Aorta (tissue), 5 donors: ENCODE measurements at regions not wholly inside any gene's neighbourhood (a gene's known extent, or its start where the extent isn't known, plus 50 kb on each side); places are given as distances from the start of the nearest gene placed in this dataset.

Experiments used
- ATAC-seq: fragments of 200-7000 bp; cut with Tn5 transposase; one replicate; pipeline ENCODE4 v1.9.1; 2022; ENCODE audit warnings: moderate library complexity; ENCODE audit not compliant: low FRiP score
- DNase-seq, 2 donors: peaks; one replicate each; pipeline ENCODE4 v3.0.0-alpha.2; 2020
- H3K27ac ChIP-seq, 2 donors: one replicate each; pipeline ENCODE4 v1.5.1; 2013; ENCODE audit warnings: low read length in 2 of 2, mild to moderate bottlenecking in 2 of 2, moderate library complexity in 2 of 2, control low read depth in 1 of 2, inconsistent platforms in 1 of 2, low read depth in 1 of 2
- H3K27me3 ChIP-seq, 2 donors: one replicate each; pipeline ENCODE4 v1.6.1; 2013; ENCODE audit warnings: control low read depth in 1 of 2, low read length in 1 of 2, mild to moderate bottlenecking in 1 of 2, moderate library complexity in 1 of 2; ENCODE audit not compliant: insufficient read depth in 2 of 2, control insufficient read depth in 1 of 2
- H3K36me3 ChIP-seq, 2 donors: one replicate each; pipeline ENCODE4 v1.6.1; 2013; ENCODE audit warnings: control low read depth in 1 of 2, low read length in 1 of 2, mild to moderate bottlenecking in 1 of 2; ENCODE audit not compliant: insufficient read depth in 2 of 2, control insufficient read depth in 1 of 2
- H3K4me1 ChIP-seq, 2 donors: one replicate each; pipeline ENCODE4 v1.6.1; 2013; ENCODE audit warnings: low read length in 2 of 2, control low read depth in 1 of 2, mild to moderate bottlenecking in 1 of 2, moderate library complexity in 1 of 2; ENCODE audit not compliant: insufficient read depth in 2 of 2, control insufficient read depth in 1 of 2
- H3K4me3 ChIP-seq, 2 donors: one replicate each; pipeline ENCODE4 v1.5.1; 2013; ENCODE audit warnings: low read length in 2 of 2, control low read depth in 1 of 2, mild to moderate bottlenecking in 1 of 2
- H3K9me3 ChIP-seq: one replicate; pipeline ENCODE4 v1.6.1; 2013; ENCODE audit warnings: mild to moderate bottlenecking, low read length; ENCODE audit not compliant: control insufficient read depth
- WGBS, 2 donors: extraction: QIAGEN DNeasy Blood & Tissue Kit; methylation state at CpG; one replicate each; pipeline ENCODE4 v1.1.7; 2013; 5-methylcytosine and 5-hydroxymethylcytosine counted together
- intact Hi-C, 2 donors: fragments of 100-400 bp; cut with DNase I; formaldehyde crosslinking; loops; one replicate each; pipeline versions ENCODE4 v1.14.2 to v1.15.0; 2022
- donor health status: healthy with polysubstance abuse.
- donor health status: Bipolar disorder and iron deficiency.
- donor health status: DM: no; HTN: no; CAD: no.
- donor health status: DM: no; HTN: no; CAD: no.
- donor health status: DM: yes; HTN: yes; CAD: no.

GRCh38 chr5:96501991-96502646 is 69.1 kb upstream of the PCSK1 start:
- Histone ChIP-seq H3K4me1 (no peaks in the 10 kb centered on the region), H3K9me3 (no peaks in the 10 kb centered on the region), H3K36me3 (no peaks in the 10 kb centered on the region), H3K4me3 (no peak overlapping the region), H3K27me3 (no peaks in the 10 kb centered on the region), H3K27ac (no peak overlapping the region)
- intact Hi-C loops, result no loop called here
- DNase-seq, result no peak
- no peak for ATAC-seq
- 44 to 48% methylated on average over 1 of the region's 1 CpG for WGBS, 2 donors

- intact Hi-C loops, result no loop called here
- Histone ChIP-seq H3K27ac (no peak overlapping the region), H3K4me3 (no peak overlapping the region), H3K9me3 (no peaks in the 10 kb centered on the region), H3K36me3 (no peaks in the 10 kb centered on the region), H3K27me3 (no peaks in the 10 kb centered on the region), H3K4me1 (no peaks in the 10 kb centered on the region)
- no peak for ATAC-seq
- DNase-seq, result no peak
- 82% methylated on average over 15 of the region's 15 CpGs for WGBS, 2 donors
Observed at GRCh38 chr5:96503501-96504236, 70.6 kb upstream of the PCSK1 start.

GRCh38 chr5:96506376-96506775 is 73.3 kb upstream of the PCSK1 start:
- ATAC-seq (no peak), DNase-seq (no peak)
- intact Hi-C loops, result no loop called here
- Histone ChIP-seq H3K27me3 (no peaks in the 10 kb centered on the region), H3K9me3 (no peaks in the 10 kb centered on the region), H3K4me3 (no peak overlapping the region), H3K4me1 (no peaks in the 10 kb centered on the region), H3K36me3 (no peaks in the 10 kb centered on the region), H3K27ac (no peak overlapping the region)
- 82% methylated on average over 1 of the region's 1 CpG for WGBS, 2 donors

GRCh38 chr5:96506866-96507527 is 73.9 kb upstream of the PCSK1 start:
- DNase-seq (no peak), ATAC-seq (no peak)
- no peaks in the 10 kb centered on the region for H3K27me3 ChIP-seq
- H3K4me1 ChIP-seq, result no peaks in the 10 kb centered on the region
- no peaks in the 10 kb centered on the region for H3K9me3 ChIP-seq
- WGBS, 2 donors, result 87 to 89% methylated on average over 7 of the region's 7 CpGs
- no peak overlapping the region for H3K27ac ChIP-seq
- no peaks in the 10 kb centered on the region for H3K36me3 ChIP-seq
- intact Hi-C loops, result no loop called here
- H3K4me3 ChIP-seq, result no peak overlapping the region

GRCh38 chr5:96509316-96509715 is 76.3 kb upstream of the PCSK1 start:
- H3K36me3 ChIP-seq, result peaks cover 0 to 2% of the 10 kb centered on the region in 2 donors
- DNase-seq, result no peak
- ATAC-seq, result no peak
- 0% methylated on average over 1 of the region's 1 CpG for WGBS, 2 donors
- H3K4me3 ChIP-seq, result no peak overlapping the region
- H3K27ac ChIP-seq, result no peak overlapping the region
- peaks cover 0 to 1% of the 10 kb centered on the region in 2 donors for H3K27me3 ChIP-seq
- H3K4me1 ChIP-seq, result no peaks in the 10 kb centered on the region
- no peaks in the 10 kb centered on the region for H3K9me3 ChIP-seq
- intact Hi-C loops, result no loop called here

GRCh38 chr5:96509721-96510350 is 76.8 kb upstream of the PCSK1 start:
- Histone ChIP-seq H3K27me3 (peaks cover 0 to 1% of the 10 kb centered on the region in 2 donors), H3K27ac (no peak overlapping the region), H3K4me1 (no peaks in the 10 kb centered on the region), H3K36me3 (peaks cover 0 to 2% of the 10 kb centered on the region in 2 donors), H3K4me3 (no peak overlapping the region), H3K9me3 (peaks cover 1% of the 10 kb centered on the region)
- 62 to 63% methylated on average over 5 of the region's 5 CpGs for WGBS, 2 donors
- DNase-seq, result no peak
- intact Hi-C loops, result no loop called here
- peak; percentile 80 for ATAC-seq

DNA sequence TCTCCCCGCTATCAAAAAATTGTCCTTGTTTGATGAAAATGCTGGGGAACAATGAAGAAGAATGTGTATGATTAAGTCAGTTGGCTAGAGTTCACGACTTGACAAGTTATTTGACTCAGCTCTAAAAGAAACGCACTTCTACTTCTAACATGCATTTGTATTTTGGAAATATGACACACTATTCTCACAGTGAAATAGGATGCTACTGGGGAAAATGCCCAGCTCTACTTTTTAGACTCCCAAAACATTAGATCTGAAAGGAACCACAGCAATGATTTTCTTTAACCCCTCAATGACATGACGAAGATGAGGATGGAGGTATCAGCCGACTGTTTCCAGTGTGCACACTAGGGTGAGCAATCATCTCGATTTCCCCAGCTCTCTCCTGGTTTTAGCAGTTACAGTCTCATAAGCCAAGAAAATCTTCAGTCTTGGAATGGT is 83.6 kb upstream of the PCSK1 start:
- H3K36me3 ChIP-seq, result peaks cover 0 to 2% of the 10 kb centered on the region in 2 donors
- intact Hi-C loops, result no loop called here
- no peak for ATAC-seq
- no peak overlapping the region for H3K27ac ChIP-seq
- WGBS, 2 donors, result 27 to 30% methylated on average over 6 of the region's 6 CpGs
- H3K4me3 ChIP-seq, result no peak overlapping the region
- peaks cover 0 to 2% of the 10 kb centered on the region in 2 donors for H3K4me1 ChIP-seq
- H3K27me3 ChIP-seq, result peaks cover 0 to 1% of the 10 kb centered on the region in 2 donors
- DNase-seq, result no peak
- peaks cover 1% of the 10 kb centered on the region for H3K9me3 ChIP-seq

- H3K36me3 ChIP-seq, result peaks cover 0 to 2% of the 10 kb centered on the region in 2 donors
- ATAC-seq (no peak), DNase-seq (no peak)
- H3K27me3 ChIP-seq, result peaks cover 0 to 1% of the 10 kb centered on the region in 2 donors
- peaks cover 1% of the 10 kb centered on the region for H3K9me3 ChIP-seq
- peaks cover 0 to 2% of the 10 kb centered on the region in 2 donors for H3K4me1 ChIP-seq
- no peak overlapping the region for H3K27ac ChIP-seq
- H3K4me3 ChIP-seq, result no peak overlapping the region
- 22 to 29% methylated on average over 4 of the region's 4 CpGs for WGBS, 2 donors
- intact Hi-C loops, result no loop called here
Observed at GRCh38 chr5:96517295-96517694, 84.2 kb upstream of the PCSK1 start.
